AG04450 (cell line): ENCODE measurements at regions not wholly inside any gene's neighbourhood (a gene's known extent, or its start where the extent isn't known, plus 50 kb on each side); places are given as distances from the start of the nearest gene placed in this dataset.

Experiments used
- CTCF ChIA-PET: fragments of 300-600, 350-600 bp; formaldehyde crosslinking; extraction: SDS; loops from one replicate; lab custom pipeline; 2022; ENCODE audit warnings: antibody characterized with exemption, inconsistent platforms; lab: Charles Lee
- POLR2A ChIA-PET: fragments of 350-600 bp; formaldehyde crosslinking; extraction: SDS; loops from one replicate; lab custom pipeline; 2021; ENCODE audit warnings: antibody characterized with exemption, inconsistent platforms; lab: Yijun Ruan, JAX
- DNase-seq: peaks from one replicate; pipeline ENCODE4 v3.0.0-alpha.2; 2011; ENCODE audit warnings: low read depth, low spot score
- H3K27ac ChIP-seq: one replicate; pipeline ENCODE4 v1.5.1; 2012; ENCODE audit warnings: low read depth, low read length, control low read depth
- H3K27me3 ChIP-seq: one replicate; pipeline ENCODE4 v1.6.0; 2012; ENCODE audit warnings: low read length; ENCODE audit not compliant: control insufficient read depth, insufficient read depth
- H3K4me3 ChIP-seq: 2 replicates; pipeline ENCODE4 v1.5.1; 2011; ENCODE audit warnings: mild to moderate bottlenecking, low read depth, low read length, control low read depth
- H3K9me3 ChIP-seq: 2 replicates; pipeline ENCODE4 v1.5.1; 2012; ENCODE audit warnings: low read length; ENCODE audit not compliant: control insufficient read depth, insufficient read depth
- TF ChIP-seq, protein P1 (sequence below): IDR thresholded peaks from 2 replicates; pipeline ENCODE4 v1.5.1; 2011; ENCODE audit warnings: low read depth, low read length, control low read depth, inconsistent platforms

DNA sequence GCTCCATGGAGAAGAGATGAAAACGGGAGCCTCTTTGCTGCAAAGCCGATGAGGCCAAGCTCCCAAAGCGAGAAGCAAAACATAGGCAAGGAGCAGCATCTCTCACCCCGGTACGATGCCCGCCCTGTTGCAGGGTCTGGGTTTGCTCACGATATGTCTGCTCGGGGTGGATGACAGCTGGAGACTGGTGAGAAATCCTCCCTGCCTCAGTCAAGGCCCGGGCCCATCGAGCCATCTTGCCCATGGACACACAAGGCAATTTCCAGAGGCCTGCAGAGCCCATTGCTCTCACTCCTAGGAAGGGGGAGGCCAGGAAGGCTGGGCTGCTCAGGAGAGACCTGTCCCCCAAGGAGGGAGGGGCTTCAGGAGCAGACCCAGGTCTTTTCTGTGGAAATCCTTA is 391.7 kb upstream of the SHH start:
- TF ChIP-seq, protein P1, sequence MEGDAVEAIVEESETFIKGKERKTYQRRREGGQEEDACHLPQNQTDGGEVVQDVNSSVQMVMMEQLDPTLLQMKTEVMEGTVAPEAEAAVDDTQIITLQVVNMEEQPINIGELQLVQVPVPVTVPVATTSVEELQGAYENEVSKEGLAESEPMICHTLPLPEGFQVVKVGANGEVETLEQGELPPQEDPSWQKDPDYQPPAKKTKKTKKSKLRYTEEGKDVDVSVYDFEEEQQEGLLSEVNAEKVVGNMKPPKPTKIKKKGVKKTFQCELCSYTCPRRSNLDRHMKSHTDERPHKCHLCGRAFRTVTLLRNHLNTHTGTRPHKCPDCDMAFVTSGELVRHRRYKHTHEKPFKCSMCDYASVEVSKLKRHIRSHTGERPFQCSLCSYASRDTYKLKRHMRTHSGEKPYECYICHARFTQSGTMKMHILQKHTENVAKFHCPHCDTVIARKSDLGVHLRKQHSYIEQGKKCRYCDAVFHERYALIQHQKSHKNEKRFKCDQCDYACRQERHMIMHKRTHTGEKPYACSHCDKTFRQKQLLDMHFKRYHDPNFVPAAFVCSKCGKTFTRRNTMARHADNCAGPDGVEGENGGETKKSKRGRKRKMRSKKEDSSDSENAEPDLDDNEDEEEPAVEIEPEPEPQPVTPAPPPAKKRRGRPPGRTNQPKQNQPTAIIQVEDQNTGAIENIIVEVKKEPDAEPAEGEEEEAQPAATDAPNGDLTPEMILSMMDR, result no peak
- Histone ChIP-seq H3K27me3 (no peaks in the 10 kb centered on the region), H3K4me3 (no peak overlapping the region), H3K27ac (no peak overlapping the region), H3K9me3 (peaks cover 59% of the 10 kb centered on the region)
- CTCF ChIA-PET, result no interaction called here
- POLR2A ChIA-PET, result no interaction called here
- no peak for DNase-seq

DNA sequence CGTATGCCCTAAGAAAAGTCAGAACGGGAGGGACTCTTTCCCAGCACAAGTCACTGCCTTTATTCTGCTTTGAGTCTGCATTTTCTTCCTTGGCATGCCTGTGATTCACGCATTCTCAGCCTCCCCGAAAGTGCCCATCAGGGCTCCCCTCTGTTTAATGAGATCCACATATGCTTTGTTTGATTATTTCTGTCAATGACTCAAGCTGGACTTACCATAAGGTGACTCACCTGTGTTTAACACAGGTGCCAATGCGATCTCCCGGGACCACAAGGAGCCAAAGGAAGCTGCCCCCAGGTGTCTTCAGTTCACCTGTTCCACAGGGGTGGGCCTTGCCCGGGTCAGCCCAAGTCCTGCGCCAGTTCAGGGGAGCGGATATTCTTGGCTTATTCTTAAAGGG is 386.0 kb upstream of the SHH start:
- ChIA-PET POLR2A (no interaction called here), CTCF (no interaction called here)
- no peak for DNase-seq
- Histone ChIP-seq H3K4me3 (no peak overlapping the region), H3K27ac (no peak overlapping the region), H3K9me3 (peaks cover 79% of the 10 kb centered on the region), H3K27me3 (no peaks in the 10 kb centered on the region)
- TF ChIP-seq, protein P1, result no peak

DNA sequence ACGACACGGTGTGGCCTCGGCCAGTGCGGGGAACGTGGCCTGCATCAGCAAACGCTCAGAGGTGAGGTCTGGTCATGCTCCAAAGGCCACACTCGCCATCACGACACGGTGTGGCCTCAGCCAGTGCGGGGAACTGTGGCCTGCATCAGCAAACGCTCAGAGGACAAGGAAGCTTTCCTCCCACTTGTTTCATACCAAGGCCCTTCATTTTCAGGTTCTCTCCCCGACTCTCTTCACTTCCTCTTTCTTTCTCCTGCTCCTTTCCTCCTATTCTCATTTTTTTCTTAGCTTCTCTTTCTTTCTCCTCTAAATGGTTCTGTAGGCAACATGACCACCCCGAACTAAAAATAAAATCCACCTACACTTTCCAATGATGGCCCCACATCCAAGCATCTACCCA is 384.4 kb upstream of the SHH start:
- TF ChIP-seq, protein P1, result no peak
- POLR2A ChIA-PET, result no interaction called here
- CTCF ChIA-PET, result no interaction called here

DNA sequence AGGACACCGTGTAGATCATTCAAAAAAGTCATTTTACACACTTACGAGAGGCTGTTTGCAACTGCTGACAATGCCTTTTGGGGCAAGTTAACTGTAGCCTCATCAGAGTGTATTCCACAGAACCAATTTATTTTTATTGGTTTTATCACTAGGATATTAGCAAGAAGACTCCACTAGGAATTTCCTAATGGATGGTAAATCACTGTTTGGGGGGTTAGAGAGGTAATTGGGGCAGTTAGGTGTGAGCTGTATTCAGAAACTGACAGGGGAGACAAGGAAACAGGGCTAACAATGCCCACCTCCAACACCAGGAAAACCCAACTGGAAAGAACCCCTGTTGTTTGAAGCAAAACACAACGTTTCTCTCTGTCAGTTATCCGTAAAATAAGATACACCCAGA is 383.0 kb upstream of the SHH start:
- ChIA-PET POLR2A (no interaction called here), CTCF (no interaction called here)
- Histone ChIP-seq H3K4me3 (no peak overlapping the region), H3K27me3 (no peaks in the 10 kb centered on the region), H3K9me3 (peaks cover 82% of the 10 kb centered on the region), H3K27ac (no peak overlapping the region)
- DNase-seq, result no peak
- TF ChIP-seq, protein P1, result no peak

More for the DNA sequence above, 384.4 kb upstream of the SHH start:
- Histone ChIP-seq H3K27ac (no peak overlapping the region), H3K27me3 (no peaks in the 10 kb centered on the region), H3K4me3 (no peak overlapping the region), H3K9me3 (peaks cover 76% of the 10 kb centered on the region)
- no peak for DNase-seq

DNA sequence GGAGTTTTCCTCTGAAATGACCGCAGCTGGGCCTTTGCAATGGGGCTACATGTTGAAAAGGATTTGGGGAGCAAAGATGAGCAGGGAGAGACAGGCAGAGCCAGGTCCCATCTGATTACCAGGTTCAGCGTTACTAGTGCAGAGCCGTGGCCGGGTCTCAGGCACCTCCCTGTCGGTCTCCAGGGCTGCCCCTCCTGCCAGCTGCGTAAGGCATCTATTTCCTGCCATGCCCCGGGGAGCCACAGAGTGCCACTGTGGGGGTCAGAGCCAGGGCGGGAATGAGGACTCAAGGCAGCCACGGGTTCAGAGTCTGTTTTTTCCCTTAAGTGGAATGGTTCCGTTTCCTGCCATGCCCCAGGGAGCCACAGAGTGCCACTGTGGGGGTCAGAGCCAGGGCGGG is 382.6 kb upstream of the SHH start:
- no peak overlapping the region for H3K27ac ChIP-seq
- ChIA-PET POLR2A (no interaction called here), CTCF (no interaction called here)
- H3K4me3 ChIP-seq, result no peak overlapping the region
- peaks cover 82% of the 10 kb centered on the region for H3K9me3 ChIP-seq
- no peaks in the 10 kb centered on the region for H3K27me3 ChIP-seq
- TF ChIP-seq, protein P1, result no peak
- no peak for DNase-seq
